B cell (primary cell): ENCODE measurements at regions not wholly inside any gene's neighbourhood (a gene's known extent, or its start where the extent isn't known, plus 50 kb on each side); places are given as distances from the start of the nearest gene placed in this dataset.

Experiments used
- ATAC-seq: fragments of 200-7000 bp; cut with Tn5 transposase; one replicate; pipeline ENCODE4 v1.10.0; 2021; ENCODE audit warnings: low read depth, mild to moderate bottlenecking, moderate number of reproducible peaks, moderate library complexity
- CTCF ChIA-PET: fragments of 350-600 bp; sonication (Branson Sonifier 250); formaldehyde crosslinking; loops from one replicate; lab custom pipeline; 2021; ENCODE audit warnings: antibody characterized with exemption, inconsistent platforms; lab: Charles Lee
- POLR2A ChIA-PET: fragments of 350-600 bp; sonication (Branson Sonifier 250); formaldehyde crosslinking; loops from one replicate; lab custom pipeline; 2021; ENCODE audit warnings: antibody characterized with exemption; lab: Charles Lee
- DNase-seq: peaks from one replicate; pipeline ENCODE4 v3.0.0; 2013
- H2AFZ ChIP-seq: 2 replicates; pipeline ENCODE4 v1.6.1; 2012; ENCODE audit warnings: mild to moderate bottlenecking, low read depth, low read length; ENCODE audit not compliant: insufficient read depth, poor library complexity, severe bottlenecking
- H3K27ac ChIP-seq, 2 donors: 1 replicate in 1 of 2; 2 replicates in 1 of 2; pipeline ENCODE4 v1.5.1; 2012 to 2013; ENCODE audit warnings: low read length in 2 of 2, mild to moderate bottlenecking in 2 of 2, moderate library complexity in 1 of 2
- H3K27me3 ChIP-seq, 4 experiments: fragments of 200-600 bp in 1 of 4; sonication (generic) in 1 of 4; replicated peaks in 1 of 4; 1 replicate in 2 of 4; 2 replicates in 2 of 4; pipeline versions ENCODE4 v1.6.1 to v1.7.0; 2013 to 2016; ENCODE audit warnings: low read length in 3 of 4, mild to moderate bottlenecking in 2 of 4, mixed read lengths in 1 of 4, moderate library complexity in 1 of 4; ENCODE audit not compliant: insufficient read depth in 4 of 4, control insufficient read depth in 3 of 4; ENCODE audit errors: control extremely low read depth in 1 of 4
- H3K36me3 ChIP-seq, 2 experiments: replicated peaks in 1 of 2; 1 replicate in 1 of 2; 2 replicates in 1 of 2; pipeline versions ENCODE4 v1.6.1 to v1.7.1; 2013; ENCODE audit warnings: low read length in 1 of 2; ENCODE audit not compliant: insufficient read depth in 2 of 2, control insufficient read depth in 1 of 2; ENCODE audit errors: control extremely low read depth in 1 of 2, extremely low read depth in 1 of 2
- H3K4me1 ChIP-seq, 2 donors: fragments of 200-600 bp in 1 of 2; sonication (generic) in 1 of 2; 1 replicate in 1 of 2; 2 replicates in 1 of 2; pipeline versions ENCODE4 v1.5.1 to v1.6.1; 2013 to 2017; ENCODE audit warnings: low read length in 2 of 2; ENCODE audit not compliant: control insufficient read depth in 2 of 2, insufficient read depth in 2 of 2
- H3K4me2 ChIP-seq: replicated peaks from 2 replicates; pipeline ENCODE3; 2012; ENCODE audit warnings: mild to moderate bottlenecking, low read depth, low read length; ENCODE audit not compliant: poor library complexity, severe bottlenecking
- H3K4me3 ChIP-seq, 5 experiments: fragments of 200-600 bp in 1 of 5; sonication (generic) in 1 of 5; 1 replicate in 3 of 5; 2 replicates in 2 of 5; pipeline versions ENCODE4 v1.5.1 to v1.7.0; 2011 to 2016; ENCODE audit warnings: low read length in 4 of 5, mild to moderate bottlenecking in 4 of 5, low read depth in 2 of 5, control low read depth in 1 of 5, moderate library complexity in 1 of 5; ENCODE audit not compliant: insufficient read depth in 1 of 5; ENCODE audit errors: control extremely low read depth in 1 of 5, extremely low read depth in 1 of 5
- H3K79me2 ChIP-seq: fragments of 200-600 bp; sonication (generic); one replicate; pipeline ENCODE4 v1.6.0; 2016; ENCODE audit warnings: low read length; ENCODE audit not compliant: control insufficient read depth, insufficient read depth
- H3K9ac ChIP-seq: fragments of 200-600 bp; sonication (generic); 2 replicates; pipeline ENCODE4 v1.6.1; 2017; ENCODE audit warnings: mild to moderate bottlenecking, low read length, moderate library complexity
- H3K9me3 ChIP-seq, 3 donors: one replicate each; pipeline versions ENCODE4 v1.6.1 to v1.7.1; 2013; ENCODE audit warnings: low read length in 2 of 3; ENCODE audit not compliant: control insufficient read depth in 2 of 3, insufficient read depth in 1 of 3; ENCODE audit errors: control extremely low read depth in 1 of 3
- H4K20me1 ChIP-seq: 2 replicates; pipeline ENCODE4 v1.6.0; 2012; ENCODE audit warnings: mild to moderate bottlenecking, low read length; ENCODE audit not compliant: insufficient read depth, control insufficient read depth, poor library complexity, severe bottlenecking
- H3K27ac Mint-ChIP-seq: one replicate; pipeline ENCODE4 v1.8.0; 2021; ENCODE audit warnings: mixed read lengths
- H3K27me3 Mint-ChIP-seq: one replicate; pipeline ENCODE4 v1.8.0; 2021; ENCODE audit warnings: mixed read lengths
- H3K4me1 Mint-ChIP-seq: one replicate; pipeline ENCODE4 v1.8.0; 2021; ENCODE audit warnings: mixed read lengths
- H3K4me3 Mint-ChIP-seq: one replicate; pipeline ENCODE4 v1.8.0; 2021; ENCODE audit warnings: mixed read lengths
- H3K9me3 Mint-ChIP-seq: one replicate; pipeline ENCODE4 v1.8.0; 2022; ENCODE audit warnings: mixed read lengths; ENCODE audit not compliant: insufficient read depth
- CTCF ChIP-seq: fragments of 200-600 bp; IDR thresholded peaks from one replicate; pipeline ENCODE4 v1.8.0; 2022; ENCODE audit warnings: antibody characterized with exemption, mild to moderate bottlenecking
- EZH2 ChIP-seq: IDR thresholded peaks from 2 replicates; pipeline ENCODE4 v1.6.1; 2012; ENCODE audit warnings: borderline replicate concordance, low read depth, mild to moderate bottlenecking, moderate library complexity, low read length; ENCODE audit not compliant: insufficient read depth, poor library complexity, severe bottlenecking
- WGBS: methylation state at CpG from one replicate; pipeline ENCODE4 v1.1.5; 2013; ENCODE audit warnings: missing lambda C conversion rate; ENCODE audit not compliant: insufficient coverage; 5-methylcytosine and 5-hydroxymethylcytosine counted together
- intact Hi-C: fragments of 100-400 bp; cut with micrococcal nuclease; formaldehyde crosslinking; loops from one replicate; pipeline ENCODE4 v1.10.0; 2022

- intact Hi-C loops = loop anchor here (5.0 kb wide), 1 partner anchor 145 kb away; no protein-coding TSS in a partner anchor
Observed at GRCh38 chr13:44052780-44053184, 173.1 kb downstream of the LACC1 start.

GRCh38 chr13:44053208-44053607 lies 173.5 kb downstream of the LACC1 start:
- DNase-seq (no peak), ATAC-seq (no peak)
- H3K9me3 ChIP-seq = no peaks in the 10 kb centered on the region
- H3K4me3 ChIP-seq = no peak overlapping the region
- CTCF ChIA-PET = interaction anchor here (0.9 kb wide), 1 partner anchor 382 kb away, joined by 3 read pairs; no protein-coding TSS in a partner anchor
- H3K9ac ChIP-seq = no peak overlapping the region
- peaks cover 0 to 4% (median 0%) of the 10 kb centered on the region in 4 experiments for H3K27me3 ChIP-seq
- H4K20me1 ChIP-seq = no peaks in the 10 kb centered on the region
- Mint-ChIP-seq H3K4me3 (no peak overlapping the region), H3K4me1 (no peaks in the 10 kb centered on the region), H3K27me3 (peaks cover 32% of the 10 kb centered on the region), H3K27ac (no peak overlapping the region), H3K9me3 (no peaks in the 10 kb centered on the region)
- POLR2A ChIA-PET = no interaction called here
- intact Hi-C loops = loop anchor here (5.0 kb wide), 1 partner anchor 146 kb away; no protein-coding TSS in a partner anchor
- no peaks in the 10 kb centered on the region for H3K79me2 ChIP-seq
- no peak overlapping the region for H3K4me2 ChIP-seq
- no peak overlapping the region for H2AFZ ChIP-seq
- TF ChIP-seq CTCF = no peak
- no peak for TF ChIP-seq EZH2
- no peaks in the 10 kb centered on the region for H3K4me1 ChIP-seq
- H3K27ac ChIP-seq = no peak overlapping the region
- WGBS = no CpG with 5 or more reads among the region's 5 CpGs
- H3K36me3 ChIP-seq = no peaks in the 10 kb centered on the region

More at GRCh38 chr13:44052780-44053184, 173.1 kb downstream of the LACC1 start:
- CTCF ChIA-PET = interaction anchor here (0.9 to 2.9 kb wide), 2 partner anchors 382 to 385 kb away, joined by 3 to 44 read pairs; no protein-coding TSS in a partner anchor
- no peak overlapping the region for H3K27ac Mint-ChIP-seq
- H3K79me2 ChIP-seq = no peaks in the 10 kb centered on the region
- H4K20me1 ChIP-seq = no peaks in the 10 kb centered on the region
- H3K4me3 Mint-ChIP-seq = no peak overlapping the region
- ATAC-seq = no peak
- peaks cover 36% of the 10 kb centered on the region for H3K27me3 Mint-ChIP-seq
- no peak for DNase-seq
- H3K4me1 Mint-ChIP-seq = no peaks in the 10 kb centered on the region
- H3K4me2 ChIP-seq = no peak overlapping the region
- TF ChIP-seq EZH2 = no peak
- no peak for TF ChIP-seq CTCF
- H3K4me3 ChIP-seq = no peak overlapping the region
- no peaks in the 10 kb centered on the region for H3K9me3 Mint-ChIP-seq
- no peaks in the 10 kb centered on the region for H3K4me1 ChIP-seq
- no peaks in the 10 kb centered on the region for H3K9me3 ChIP-seq
- WGBS = 93% methylated on average over 10 of the region's 10 CpGs
- POLR2A ChIA-PET = no interaction called here
- no peak overlapping the region for H3K27ac ChIP-seq
- no peak overlapping the region for H2AFZ ChIP-seq
- H3K36me3 ChIP-seq = no peaks in the 10 kb centered on the region
- H3K9ac ChIP-seq = no peak overlapping the region
- peaks cover 0 to 4% (median 0%) of the 10 kb centered on the region in 4 experiments for H3K27me3 ChIP-seq
